MM.1S (cell line): ENCODE measurements at regions not wholly inside any gene's neighbourhood (a gene's known extent, or its start where the extent isn't known, plus 50 kb on each side); places are given as distances from the start of the nearest gene placed in this dataset.

ENCODE experiments used
- EZH2 ChIP-seq: fragments of 300-600 bp; sonication (generic); optimal IDR thresholded peaks from 2 replicates; pipeline ENCODE3; 2017; ENCODE audit warnings: low read depth, mild to moderate bottlenecking, antibody characterized with exemption, low read length, mixed read lengths
- EZH2phosphoT487 ChIP-seq: fragments of 300-600 bp; sonication (generic); IDR thresholded peaks from 2 replicates; pipeline ENCODE4 v1.6.1; 2018; ENCODE audit warnings: antibody characterized with exemption, low read length
- TF ChIP-seq, protein P1 (sequence below): fragments of 300-600 bp; sonication (generic); IDR thresholded peaks from 2 replicates; pipeline ENCODE4 v1.5.1; 2016; ENCODE audit warnings: antibody characterized with exemption, low read length, mixed read lengths

DNA sequence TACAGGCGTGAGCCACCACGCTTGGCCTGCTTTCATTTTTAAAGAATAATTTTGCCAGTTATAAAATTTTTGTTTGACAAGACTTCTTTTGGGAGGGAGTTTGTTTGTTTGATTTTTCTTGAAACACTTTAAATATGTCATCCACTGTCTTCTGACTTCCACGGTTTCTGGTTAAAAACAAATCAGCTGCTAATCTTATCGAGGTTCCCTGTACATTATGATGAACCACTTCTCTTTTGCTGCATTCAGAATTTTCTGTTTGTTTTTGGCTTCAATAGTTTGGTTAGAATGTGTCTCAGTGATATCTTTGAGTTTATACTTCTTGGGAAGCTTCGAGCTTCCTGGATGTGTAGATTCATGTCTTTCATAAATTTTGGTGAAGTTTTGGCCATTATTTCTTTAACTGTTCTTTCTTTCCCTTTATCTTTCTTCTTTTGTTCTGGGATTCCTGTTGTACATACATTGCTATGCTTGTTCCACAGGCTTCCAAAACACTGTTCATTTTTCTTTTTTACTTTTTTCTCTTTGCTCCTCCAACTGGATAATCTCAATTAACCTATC is 60.8 kb downstream of the MSX2 start:
- TF ChIP-seq, protein P1, sequence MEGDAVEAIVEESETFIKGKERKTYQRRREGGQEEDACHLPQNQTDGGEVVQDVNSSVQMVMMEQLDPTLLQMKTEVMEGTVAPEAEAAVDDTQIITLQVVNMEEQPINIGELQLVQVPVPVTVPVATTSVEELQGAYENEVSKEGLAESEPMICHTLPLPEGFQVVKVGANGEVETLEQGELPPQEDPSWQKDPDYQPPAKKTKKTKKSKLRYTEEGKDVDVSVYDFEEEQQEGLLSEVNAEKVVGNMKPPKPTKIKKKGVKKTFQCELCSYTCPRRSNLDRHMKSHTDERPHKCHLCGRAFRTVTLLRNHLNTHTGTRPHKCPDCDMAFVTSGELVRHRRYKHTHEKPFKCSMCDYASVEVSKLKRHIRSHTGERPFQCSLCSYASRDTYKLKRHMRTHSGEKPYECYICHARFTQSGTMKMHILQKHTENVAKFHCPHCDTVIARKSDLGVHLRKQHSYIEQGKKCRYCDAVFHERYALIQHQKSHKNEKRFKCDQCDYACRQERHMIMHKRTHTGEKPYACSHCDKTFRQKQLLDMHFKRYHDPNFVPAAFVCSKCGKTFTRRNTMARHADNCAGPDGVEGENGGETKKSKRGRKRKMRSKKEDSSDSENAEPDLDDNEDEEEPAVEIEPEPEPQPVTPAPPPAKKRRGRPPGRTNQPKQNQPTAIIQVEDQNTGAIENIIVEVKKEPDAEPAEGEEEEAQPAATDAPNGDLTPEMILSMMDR = no peak
- TF ChIP-seq EZH2 = no peak
- TF ChIP-seq EZH2phosphoT487 = no peak
